ENCODE measurements at regions not wholly inside any gene's neighbourhood (a gene's known extent, or its start where the extent isn't known, plus 50 kb on each side); places are given as distances from the start of the nearest gene placed in this dataset.

DNA sequence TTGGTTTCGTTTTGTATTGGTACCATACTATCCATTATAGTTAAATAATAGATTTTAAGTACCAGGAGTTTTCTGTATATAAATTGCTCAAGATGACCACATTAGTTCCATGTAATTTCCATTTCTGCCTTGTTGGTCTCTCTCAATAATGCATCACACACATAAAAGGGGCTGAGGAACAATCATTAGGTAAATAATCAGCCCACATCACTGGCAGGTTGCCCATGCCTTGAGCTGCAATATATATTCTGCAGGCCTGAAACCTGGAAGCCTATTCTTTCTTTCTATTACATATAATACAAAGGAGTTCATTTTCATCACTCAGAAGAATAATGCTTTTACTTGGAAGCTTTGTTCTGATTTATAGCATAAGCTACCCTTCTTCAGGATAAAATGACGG, 616.1 kb upstream of the PKDCC start:
- no peak for TF ChIP-seq POLR2A (IDR thresholded peaks at IDR 0.05)
- TF ChIP-seq, protein P1, sequence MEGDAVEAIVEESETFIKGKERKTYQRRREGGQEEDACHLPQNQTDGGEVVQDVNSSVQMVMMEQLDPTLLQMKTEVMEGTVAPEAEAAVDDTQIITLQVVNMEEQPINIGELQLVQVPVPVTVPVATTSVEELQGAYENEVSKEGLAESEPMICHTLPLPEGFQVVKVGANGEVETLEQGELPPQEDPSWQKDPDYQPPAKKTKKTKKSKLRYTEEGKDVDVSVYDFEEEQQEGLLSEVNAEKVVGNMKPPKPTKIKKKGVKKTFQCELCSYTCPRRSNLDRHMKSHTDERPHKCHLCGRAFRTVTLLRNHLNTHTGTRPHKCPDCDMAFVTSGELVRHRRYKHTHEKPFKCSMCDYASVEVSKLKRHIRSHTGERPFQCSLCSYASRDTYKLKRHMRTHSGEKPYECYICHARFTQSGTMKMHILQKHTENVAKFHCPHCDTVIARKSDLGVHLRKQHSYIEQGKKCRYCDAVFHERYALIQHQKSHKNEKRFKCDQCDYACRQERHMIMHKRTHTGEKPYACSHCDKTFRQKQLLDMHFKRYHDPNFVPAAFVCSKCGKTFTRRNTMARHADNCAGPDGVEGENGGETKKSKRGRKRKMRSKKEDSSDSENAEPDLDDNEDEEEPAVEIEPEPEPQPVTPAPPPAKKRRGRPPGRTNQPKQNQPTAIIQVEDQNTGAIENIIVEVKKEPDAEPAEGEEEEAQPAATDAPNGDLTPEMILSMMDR (IDR thresholded peaks at IDR 0.05 in 8 of 11, conservative IDR thresholded peaks at IDR 0.05 in 3 of 11), result no peak
- TF ChIP-seq POLR2AphosphoS5 (IDR thresholded peaks at IDR 0.05), result no peak
